ENCODE measurements at regions not wholly inside any gene's neighbourhood (a gene's known extent, or its start where the extent isn't known, plus 50 kb on each side); places are given as distances from the start of the nearest gene placed in this dataset.
A peak's percentile ranks its signal among the peaks of the same experiment; 100 is the strongest.

- TF ChIP-seq CTCF (IDR thresholded peaks at IDR 0.05; ENCODE audit: low read depth, low read length, missing input control) = no peak
- TF ChIP-seq SP1 (IDR thresholded peaks at IDR 0.05) = no peak
- TF ChIP-seq RAD21 (IDR thresholded peaks at IDR 0.05) = peak in 1 of 2 donors; percentile 9
- TF ChIP-seq REST (IDR thresholded peaks at IDR 0.05) = no peak
- TF ChIP-seq YY1 (IDR thresholded peaks at IDR 0.05) = no peak
- TF ChIP-seq ATF3 (IDR thresholded peaks at IDR 0.05) = no peak
- TF ChIP-seq TAF1 (conservative IDR thresholded peaks at IDR 0.05) = no peak
- TF ChIP-seq GABPA (IDR thresholded peaks at IDR 0.05 in 1 of 2, conservative IDR thresholded peaks at IDR 0.05 in 1 of 2) = no peak
- TF ChIP-seq ZBTB33 (IDR thresholded peaks at IDR 0.05) = no peak
- no peak for TF ChIP-seq HNF4A (conservative IDR thresholded peaks at IDR 0.05)
- TF ChIP-seq RXRA (IDR thresholded peaks at IDR 0.05) = peak in 1 of 2 donors; percentile 1
- TF ChIP-seq EGR1 (IDR thresholded peaks at IDR 0.05; ENCODE audit: low read depth in 2 of 2) = no peak
- TF ChIP-seq MAX (IDR thresholded peaks at IDR 0.05) = no peak
These were observed 74.5 kb upstream of the EOLA2 start for GRCh38 chrX:150012647-150013381.
